DOHH2 (cell line): ENCODE measurements at regions not wholly inside any gene's neighbourhood (a gene's known extent, or its start where the extent isn't known, plus 50 kb on each side); places are given as distances from the start of the nearest gene placed in this dataset.

Experiments
- H3F3A ChIP-seq: fragments of 200-600 bp; sonication (generic), shearing (Covaris generic); 2 replicates; pipeline ENCODE4 v1.6.0; 2016; ENCODE audit warnings: antibody characterized with exemption, mild to moderate bottlenecking; ENCODE audit not compliant: control insufficient read depth, insufficient read depth
- H3K27ac ChIP-seq: fragments of 200-600 bp; sonication (generic); 2 replicates; pipeline ENCODE4 v1.5.1; 2014; ENCODE audit warnings: low read depth, mild to moderate bottlenecking, low read length, moderate library complexity
- H3K27me3 ChIP-seq: fragments of 200-600 bp; sonication (generic); 2 replicates; pipeline ENCODE4 v1.6.1; 2014; ENCODE audit warnings: mild to moderate bottlenecking, low read length, mixed read lengths; ENCODE audit not compliant: control insufficient read depth
- H3K36me3 ChIP-seq: fragments of 200-600 bp; sonication (generic); 2 replicates; pipeline ENCODE4 v1.6.1; 2014; ENCODE audit warnings: mild to moderate bottlenecking, low read length, moderate library complexity, mixed read lengths; ENCODE audit not compliant: control insufficient read depth
- H3K4me1 ChIP-seq: fragments of 200-600 bp; sonication (generic); 2 replicates; pipeline ENCODE4 v1.6.1; 2014; ENCODE audit warnings: mild to moderate bottlenecking, low read length, mixed read lengths; ENCODE audit not compliant: control insufficient read depth
- H3K4me2 ChIP-seq: fragments of 200-600 bp; sonication (generic); 2 replicates; pipeline ENCODE4 v1.6.0; 2014; ENCODE audit warnings: mild to moderate bottlenecking, low read length, moderate library complexity
- H3K4me3 ChIP-seq: fragments of 200-600 bp; sonication (generic); 2 replicates; pipeline ENCODE4 v1.5.1; 2014; ENCODE audit warnings: mild to moderate bottlenecking, low read length, mixed read lengths
- H3K79me2 ChIP-seq: fragments of 200-600 bp; sonication (generic); 2 replicates; pipeline ENCODE4 v1.6.1; 2014; ENCODE audit warnings: mild to moderate bottlenecking, low read length, mixed read lengths; ENCODE audit not compliant: control insufficient read depth
- H3K9me2 ChIP-seq: fragments of 200-600 bp; sonication (generic); replicated peaks from 2 replicates; pipeline ENCODE4 v1.6.1; 2014; ENCODE audit warnings: mild to moderate bottlenecking, low read length, mixed read lengths; ENCODE audit not compliant: control insufficient read depth
- H3K9me3 ChIP-seq: fragments of 200-600 bp; sonication (generic); 2 replicates; pipeline ENCODE4 v1.6.1; 2014; ENCODE audit warnings: antibody characterized with exemption, low read length, mixed read lengths; ENCODE audit not compliant: control insufficient read depth, insufficient read depth
- H4K20me1 ChIP-seq: fragments of 200-600 bp; sonication (generic); 2 replicates; pipeline ENCODE4 v1.6.0; 2014; ENCODE audit warnings: low read depth, mild to moderate bottlenecking, antibody characterized with exemption, low read length, moderate library complexity; ENCODE audit not compliant: control insufficient read depth, insufficient read depth
- EZH2phosphoT487 ChIP-seq: fragments of 200-600 bp; sonication (generic); IDR thresholded peaks from 2 replicates; pipeline ENCODE4 v1.6.1; 2017; ENCODE audit warnings: borderline replicate concordance, mild to moderate bottlenecking, antibody characterized with exemption, low read length, moderate library complexity, mixed read lengths
- TF ChIP-seq, protein P1 (sequence below): fragments of 200-600 bp; sonication (generic); IDR thresholded peaks from one replicate; pipeline ENCODE4 v1.5.1; 2014; ENCODE audit warnings: antibody characterized with exemption, mild to moderate bottlenecking, low read depth, low read length; ENCODE audit not compliant: poor library complexity, severe bottlenecking

DNA sequence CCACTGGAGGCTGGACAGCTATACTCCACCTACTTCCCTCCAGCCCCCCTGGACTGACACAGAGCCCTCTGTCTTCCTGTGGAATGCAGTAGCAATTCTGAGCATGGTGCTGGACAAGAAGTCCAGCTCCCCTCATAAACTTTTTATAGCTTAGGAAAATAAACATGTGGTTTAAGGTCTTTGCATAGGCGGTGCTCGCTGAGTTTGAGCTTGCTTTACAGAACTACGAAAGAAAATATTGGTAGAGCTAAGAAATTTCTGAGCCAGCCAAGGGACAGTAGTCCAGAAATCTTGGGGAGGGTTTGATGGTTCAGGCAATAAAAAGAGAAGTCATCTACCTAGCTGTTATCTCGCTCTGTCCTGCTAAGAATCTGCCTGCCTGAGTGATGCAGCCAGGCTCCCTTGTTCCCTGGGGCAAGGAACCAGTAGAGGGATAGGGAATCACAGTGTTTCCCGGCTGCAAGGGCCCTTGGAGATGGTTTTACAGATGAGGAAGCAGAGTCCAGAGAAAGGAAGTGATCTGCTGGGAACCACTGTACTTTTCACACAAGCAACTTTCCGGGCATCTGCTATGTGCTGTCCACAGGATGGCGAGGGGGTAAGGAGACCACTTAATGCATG lies 343.4 kb downstream of the CDC5L start:
- H3K4me1 ChIP-seq, result no peaks in the 10 kb centered on the region
- H4K20me1 ChIP-seq, result no peaks in the 10 kb centered on the region
- no peak overlapping the region for H3K4me3 ChIP-seq
- H3K9me3 ChIP-seq, result no peaks in the 10 kb centered on the region
- H3K27me3 ChIP-seq, result no peaks in the 10 kb centered on the region
- H3K79me2 ChIP-seq, result no peaks in the 10 kb centered on the region
- no peak for TF ChIP-seq EZH2phosphoT487
- no peaks in the 10 kb centered on the region for H3K36me3 ChIP-seq
- H3K27ac ChIP-seq, result no peak overlapping the region
- no peaks in the 10 kb centered on the region for H3K9me2 ChIP-seq
- H3K4me2 ChIP-seq, result no peak overlapping the region
- no peaks in the 10 kb centered on the region for H3F3A ChIP-seq

DNA sequence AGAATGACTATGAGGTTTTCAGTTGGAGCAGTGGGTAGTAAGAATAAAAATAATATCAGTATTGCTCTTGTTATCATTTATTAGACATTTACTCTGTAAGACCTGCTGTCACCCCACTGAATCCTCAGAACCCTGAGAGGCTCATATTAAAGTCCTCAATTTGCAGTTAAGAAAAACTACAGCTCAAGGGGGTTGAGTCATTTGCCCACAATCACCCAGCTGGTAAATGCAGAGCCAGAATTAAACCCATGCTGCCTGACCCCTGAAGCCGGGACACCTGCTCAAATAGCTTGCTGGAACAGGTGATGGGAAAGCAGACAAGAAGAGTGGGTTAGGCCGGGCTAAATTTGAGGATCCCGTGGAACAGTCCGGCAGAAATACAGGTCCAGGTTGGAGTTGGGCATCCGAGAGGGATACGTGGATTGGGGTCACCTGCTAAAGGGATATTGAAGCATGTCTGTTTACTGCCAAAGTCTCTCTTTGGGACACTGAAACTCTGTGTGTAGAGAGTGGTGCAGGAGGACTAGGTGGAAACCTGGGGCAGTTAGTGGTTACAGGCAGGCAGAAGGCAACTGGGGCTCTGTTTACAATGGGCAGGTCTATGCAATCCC lies 344.1 kb downstream of the CDC5L start:
- no peak overlapping the region for H3K4me3 ChIP-seq

DNA sequence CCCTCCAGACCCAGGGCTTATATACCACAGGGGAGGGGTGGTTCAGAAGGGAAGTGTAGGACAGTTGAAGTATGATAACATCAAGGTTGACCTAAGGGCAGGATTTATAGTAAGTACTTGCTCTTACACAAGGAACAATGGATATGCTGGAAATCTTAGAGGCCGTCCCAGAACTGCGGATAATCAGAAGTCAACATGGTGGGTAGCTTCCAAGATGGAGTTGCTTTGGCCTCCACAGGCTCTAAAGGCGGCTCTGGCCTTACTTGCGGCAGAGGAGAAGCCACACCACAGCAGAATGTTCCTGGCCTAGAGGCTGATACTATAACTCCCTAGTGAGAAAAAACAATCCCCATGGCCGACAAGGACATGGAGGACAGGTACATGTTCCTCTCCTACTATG lies 344.7 kb downstream of the CDC5L start:
- H3K27ac ChIP-seq, result no peak overlapping the region
- H3K9me3 ChIP-seq, result no peaks in the 10 kb centered on the region
- no peaks in the 10 kb centered on the region for H3F3A ChIP-seq
- H3K4me2 ChIP-seq, result no peak overlapping the region
- no peaks in the 10 kb centered on the region for H3K27me3 ChIP-seq
- no peaks in the 10 kb centered on the region for H3K79me2 ChIP-seq
- no peaks in the 10 kb centered on the region for H3K9me2 ChIP-seq
- no peaks in the 10 kb centered on the region for H3K36me3 ChIP-seq
- TF ChIP-seq, protein P1, sequence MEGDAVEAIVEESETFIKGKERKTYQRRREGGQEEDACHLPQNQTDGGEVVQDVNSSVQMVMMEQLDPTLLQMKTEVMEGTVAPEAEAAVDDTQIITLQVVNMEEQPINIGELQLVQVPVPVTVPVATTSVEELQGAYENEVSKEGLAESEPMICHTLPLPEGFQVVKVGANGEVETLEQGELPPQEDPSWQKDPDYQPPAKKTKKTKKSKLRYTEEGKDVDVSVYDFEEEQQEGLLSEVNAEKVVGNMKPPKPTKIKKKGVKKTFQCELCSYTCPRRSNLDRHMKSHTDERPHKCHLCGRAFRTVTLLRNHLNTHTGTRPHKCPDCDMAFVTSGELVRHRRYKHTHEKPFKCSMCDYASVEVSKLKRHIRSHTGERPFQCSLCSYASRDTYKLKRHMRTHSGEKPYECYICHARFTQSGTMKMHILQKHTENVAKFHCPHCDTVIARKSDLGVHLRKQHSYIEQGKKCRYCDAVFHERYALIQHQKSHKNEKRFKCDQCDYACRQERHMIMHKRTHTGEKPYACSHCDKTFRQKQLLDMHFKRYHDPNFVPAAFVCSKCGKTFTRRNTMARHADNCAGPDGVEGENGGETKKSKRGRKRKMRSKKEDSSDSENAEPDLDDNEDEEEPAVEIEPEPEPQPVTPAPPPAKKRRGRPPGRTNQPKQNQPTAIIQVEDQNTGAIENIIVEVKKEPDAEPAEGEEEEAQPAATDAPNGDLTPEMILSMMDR, result no peak
- no peak for TF ChIP-seq EZH2phosphoT487
- no peak overlapping the region for H3K4me3 ChIP-seq
- no peaks in the 10 kb centered on the region for H3K4me1 ChIP-seq
- H4K20me1 ChIP-seq, result no peaks in the 10 kb centered on the region

More for the DNA sequence above, 344.1 kb downstream of the CDC5L start:
- no peaks in the 10 kb centered on the region for H3K4me1 ChIP-seq
- TF ChIP-seq, protein P1, result no peak
- no peak for TF ChIP-seq EZH2phosphoT487
- no peaks in the 10 kb centered on the region for H3K9me2 ChIP-seq
- H3K36me3 ChIP-seq, result no peaks in the 10 kb centered on the region
- no peak overlapping the region for H3K4me2 ChIP-seq
- H3K27ac ChIP-seq, result no peak overlapping the region
- H3K9me3 ChIP-seq, result no peaks in the 10 kb centered on the region
- no peaks in the 10 kb centered on the region for H3F3A ChIP-seq
- no peaks in the 10 kb centered on the region for H3K79me2 ChIP-seq
- H3K27me3 ChIP-seq, result no peaks in the 10 kb centered on the region
- no peaks in the 10 kb centered on the region for H4K20me1 ChIP-seq

DNA sequence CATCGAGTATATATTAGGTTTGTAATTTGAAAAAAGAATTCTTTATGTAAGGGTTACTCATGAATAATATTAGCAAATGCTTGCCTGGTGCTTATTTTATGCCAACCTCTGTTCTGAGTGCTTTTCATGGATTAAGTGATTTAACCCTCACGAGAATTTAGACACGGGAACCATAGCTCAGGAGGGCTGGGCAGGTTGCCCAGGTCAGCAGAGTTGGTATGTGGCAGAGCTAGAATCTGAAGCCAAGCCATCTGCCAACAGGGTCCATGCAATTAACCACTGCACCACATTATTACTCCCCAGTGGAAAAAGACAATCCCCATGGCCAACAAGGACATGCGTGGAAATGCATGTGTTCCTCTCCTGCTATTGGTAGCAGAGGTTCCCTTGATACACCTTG lies 345.6 kb downstream of the CDC5L start:
- no peak overlapping the region for H3K27ac ChIP-seq
- H3K4me2 ChIP-seq, result no peak overlapping the region
- no peaks in the 10 kb centered on the region for H3K36me3 ChIP-seq
- no peaks in the 10 kb centered on the region for H4K20me1 ChIP-seq
- no peaks in the 10 kb centered on the region for H3K4me1 ChIP-seq
- H3F3A ChIP-seq, result no peaks in the 10 kb centered on the region
- H3K9me3 ChIP-seq, result no peaks in the 10 kb centered on the region
- no peak overlapping the region for H3K4me3 ChIP-seq
- H3K9me2 ChIP-seq, result no peaks in the 10 kb centered on the region
- H3K27me3 ChIP-seq, result no peaks in the 10 kb centered on the region
- TF ChIP-seq, protein P1, result no peak
- no peak for TF ChIP-seq EZH2phosphoT487
- H3K79me2 ChIP-seq, result no peaks in the 10 kb centered on the region
